ENCODE measurements at regions not wholly inside any gene's neighbourhood (a gene's known extent, or its start where the extent isn't known, plus 50 kb on each side); places are given as distances from the start of the nearest gene placed in this dataset.

GRCh38 chr5:99063737-99064136 lies 134.9 kb upstream of the CHD1 start:
- no peak for TF ChIP-seq CTCF (IDR thresholded peaks at IDR 0.05; ENCODE audit: low read depth, low read length, poor library complexity, severe bottlenecking)
- TF ChIP-seq EZH2phosphoT487 (IDR thresholded peaks at IDR 0.05; ENCODE audit: borderline replicate concordance, low read length) = no peak
